NCI-H526 (cell line): ENCODE measurements at regions not wholly inside any gene's neighbourhood (a gene's known extent, or its start where the extent isn't known, plus 50 kb on each side); places are given as distances from the start of the nearest gene placed in this dataset.
"Not testable (repeated sequence)": the region's sequence is repeated elsewhere in the genome, so short reads cannot be mapped to it uniquely, and the experiment has no call there.

Source experiments
- DNase-seq, 2 experiments: peaks; one replicate each; lab custom pipeline; 2025; lab: John Stamatoyannopoulos, UW

DNA sequence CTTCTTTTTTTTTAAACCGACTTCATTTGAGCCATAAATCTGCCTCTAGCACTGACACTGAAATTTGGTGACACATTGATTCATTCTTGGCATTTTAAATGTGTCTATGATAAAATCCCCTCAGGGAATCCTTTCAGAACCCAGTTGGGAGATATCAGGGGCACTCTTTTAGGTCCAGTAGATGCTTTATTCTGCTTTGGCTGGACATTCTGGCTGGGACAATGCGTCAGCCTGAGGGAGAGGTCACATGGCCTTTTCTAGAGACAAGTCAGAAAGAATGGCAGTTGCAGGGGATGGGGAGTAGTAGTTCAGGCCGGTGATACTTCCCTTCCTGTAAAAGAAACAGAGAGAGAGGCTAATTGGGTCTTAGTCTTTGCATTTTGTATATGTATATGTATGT is 63.1 kb downstream of the TRIM43 start:
- DNase-seq, result not testable (repeated sequence)

DNA sequence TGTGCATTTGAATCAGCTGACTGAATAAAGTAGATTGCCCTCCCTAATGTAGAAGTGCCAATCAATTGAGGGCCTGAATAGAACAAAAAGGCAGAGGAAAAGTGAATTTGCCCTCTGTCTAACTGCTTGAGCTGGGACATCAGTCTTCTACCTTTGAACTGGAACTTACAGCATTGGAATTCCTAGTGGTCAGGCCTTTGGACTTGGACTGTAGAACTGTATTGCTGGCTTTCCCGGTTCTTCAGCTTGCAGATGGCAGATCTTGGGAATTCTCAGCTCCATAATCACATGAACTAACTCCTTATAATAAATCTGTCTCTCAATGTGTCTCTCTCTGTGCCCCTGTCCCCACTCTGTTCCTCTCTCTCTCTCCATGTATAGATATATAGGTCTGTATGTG is 64.8 kb downstream of the TRIM43 start:
- DNase-seq, result not testable (repeated sequence)

GRCh38 chr2:95657937-95658336 is 66.1 kb downstream of the TRIM43 start:
- DNase-seq, result not testable (repeated sequence)

DNA sequence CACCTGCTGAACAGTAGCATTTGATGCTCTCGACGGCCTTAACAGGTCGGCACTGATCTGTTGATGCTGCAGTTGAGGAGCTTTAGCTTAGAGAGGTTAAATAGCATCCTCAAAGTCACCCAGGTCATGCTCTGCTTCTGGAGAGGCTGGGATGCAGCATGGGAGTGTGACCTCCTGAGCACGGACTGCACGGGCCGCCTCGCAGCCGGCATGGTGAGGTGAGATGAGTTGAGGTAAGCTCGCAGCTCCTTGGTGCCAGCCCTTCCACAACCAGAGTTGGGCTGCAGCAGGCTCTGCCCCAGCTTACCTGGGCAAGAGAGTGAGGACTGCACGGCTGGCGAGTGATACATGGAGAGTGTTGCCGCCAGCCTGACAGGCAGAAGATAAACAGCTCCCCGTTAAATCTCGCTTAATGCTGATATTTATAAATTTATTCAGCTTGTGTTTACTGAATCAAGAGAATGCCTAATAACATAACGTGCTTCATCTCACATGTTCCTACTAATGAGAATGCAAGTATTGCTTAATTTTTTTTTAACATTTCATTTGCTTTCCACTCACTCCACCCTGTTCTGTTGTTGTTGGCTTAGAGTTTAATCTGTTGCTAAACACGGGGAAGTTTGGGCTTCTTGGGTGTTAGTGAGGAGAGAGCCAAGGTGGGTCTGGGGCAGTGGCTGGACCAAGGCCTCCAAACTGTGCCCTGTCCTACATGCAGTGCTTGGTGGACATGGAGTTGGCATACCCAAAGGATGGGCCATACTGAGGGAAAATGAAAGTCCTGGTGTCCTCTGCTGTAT is 69.2 kb downstream of the TRIM43 start:
- not testable (repeated sequence) for DNase-seq

GRCh38 chr2:95663471-95664441 is 72.0 kb downstream of the TRIM43 start:
- not testable (repeated sequence) for DNase-seq

DNA sequence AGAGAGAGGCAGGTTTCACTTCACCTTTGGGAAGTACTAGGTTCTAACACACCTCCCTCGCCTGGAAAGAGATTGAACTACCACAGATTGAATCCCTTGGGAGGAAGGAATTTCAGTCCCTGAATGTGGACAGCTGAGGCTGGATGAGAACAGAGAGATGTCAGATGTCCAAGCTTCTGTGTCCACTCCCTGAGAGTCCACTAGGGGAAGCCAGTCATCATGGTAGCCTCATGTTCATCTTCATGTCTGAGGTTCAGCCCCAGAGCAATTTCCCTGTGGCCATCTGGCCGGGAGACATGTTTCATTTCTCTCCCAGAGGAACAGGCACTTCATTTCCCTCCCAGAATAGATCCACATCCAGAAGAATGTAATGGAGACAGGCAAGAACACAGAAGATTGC is 74.8 kb downstream of the TRIM43 start:
- not testable (repeated sequence) for DNase-seq

DNA sequence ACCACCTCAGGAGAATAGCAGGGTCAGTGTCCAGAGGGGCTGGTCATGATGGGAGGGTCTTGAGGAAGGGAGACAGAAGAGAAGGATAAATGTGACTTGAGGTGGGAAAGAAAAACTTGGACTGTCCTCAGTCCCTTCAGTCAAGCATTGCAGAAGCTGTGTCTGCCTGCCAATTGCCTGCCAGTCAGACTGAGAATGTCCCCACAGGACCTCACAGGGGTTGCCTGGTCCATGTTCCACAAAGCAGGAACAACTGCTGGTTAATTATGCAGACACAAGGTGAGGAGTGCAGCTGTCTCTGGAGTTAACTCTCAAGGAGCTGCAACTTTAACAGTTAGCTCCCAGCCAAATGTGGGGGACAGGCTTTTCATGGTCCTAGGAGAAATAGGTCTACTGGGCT is 75.7 kb downstream of the TRIM43 start:
- DNase-seq, result no peak

DNA sequence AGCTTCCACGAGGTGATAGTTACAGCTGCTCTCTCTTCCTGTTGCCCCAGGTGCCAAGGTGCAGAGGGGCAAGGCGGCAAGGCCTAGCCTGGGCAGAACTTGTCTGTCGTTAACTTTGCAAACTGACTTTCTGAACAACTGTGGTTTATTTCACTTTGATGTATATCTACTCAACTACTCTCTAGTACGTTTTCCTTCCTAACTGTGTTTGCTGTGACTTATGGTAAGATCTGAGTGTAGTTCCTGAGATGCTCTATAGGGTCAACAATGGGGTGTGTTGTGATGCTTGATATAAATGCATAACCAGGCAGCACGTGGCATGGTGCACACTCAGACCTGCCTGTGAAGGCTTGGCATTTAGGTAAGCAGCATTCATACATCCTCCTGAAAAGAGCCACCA is 77.1 kb downstream of the TRIM43 start:
- DNase-seq, result not testable (repeated sequence)

- DNase-seq, result no peak
Observed at GRCh38 chr2:95669441-95669991, 77.7 kb downstream of the TRIM43 start.

- DNase-seq, result no peak
Observed at GRCh38 chr2:95670167-95670566, 78.4 kb downstream of the TRIM43 start.

DNA sequence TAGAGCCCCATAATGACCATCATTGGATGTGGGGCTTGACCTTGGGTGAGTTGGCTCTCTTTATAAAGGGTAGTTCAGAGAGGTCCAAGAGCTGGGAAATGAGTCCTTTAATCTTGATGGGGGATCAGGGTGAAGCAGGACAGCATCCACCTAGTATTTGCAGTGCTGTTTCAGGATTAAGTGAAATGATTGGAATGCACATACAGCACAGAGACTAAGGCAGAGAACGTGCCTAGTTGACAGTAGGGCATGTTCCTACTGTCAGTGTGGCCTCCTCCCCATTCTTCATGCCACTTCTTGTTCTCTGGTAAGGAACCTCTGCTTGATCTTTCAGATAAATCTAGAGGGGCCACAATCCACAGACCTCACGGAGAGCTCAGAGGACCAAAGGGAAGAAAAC is 78.9 kb downstream of the TRIM43 start:
- no peak for DNase-seq

- DNase-seq, result not testable (repeated sequence)
Observed at GRCh38 chr2:95671171-95671570, 79.4 kb downstream of the TRIM43 start.

DNA sequence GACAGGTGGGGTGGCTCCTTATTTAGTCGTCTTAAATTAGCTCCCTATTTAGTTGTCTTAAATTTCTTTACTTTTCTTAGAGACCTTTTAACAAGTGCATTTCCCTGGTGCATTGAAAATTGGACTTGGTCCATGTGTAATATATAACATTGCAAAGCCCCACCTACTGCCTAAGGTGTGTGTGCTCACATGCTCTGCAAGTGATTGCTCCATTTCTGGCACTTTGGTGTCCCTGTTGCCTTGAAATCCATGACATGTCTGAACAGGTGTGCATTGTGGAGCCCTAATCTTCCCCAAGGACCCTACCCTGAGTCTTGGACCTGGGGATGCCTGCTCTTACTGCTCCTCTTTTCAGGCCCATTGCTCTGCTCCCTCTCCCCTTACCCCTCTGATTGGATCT is 80.2 kb downstream of the TRIM43 start:
- not testable (repeated sequence) for DNase-seq

DNA sequence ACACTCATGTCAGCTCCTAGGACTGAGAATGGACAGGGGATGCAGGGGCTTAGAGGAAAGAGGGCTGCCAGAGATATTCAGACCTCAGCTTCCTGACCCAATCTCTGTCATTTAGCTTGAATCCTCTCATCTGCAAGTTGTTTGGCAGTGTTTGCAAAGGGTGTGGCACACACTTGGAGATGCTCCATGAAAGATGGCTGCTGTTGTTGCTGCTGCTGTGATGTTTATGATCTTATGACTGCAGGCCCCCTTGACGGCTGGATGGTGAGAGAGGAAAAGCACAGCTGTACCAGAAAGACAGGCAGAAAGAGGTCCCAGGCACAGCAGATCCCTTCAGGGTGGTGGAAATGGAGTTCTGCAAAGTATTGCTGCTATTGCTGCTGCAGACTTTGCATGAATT is 80.7 kb downstream of the TRIM43 start:
- DNase-seq, result not testable (repeated sequence)

- no peak for DNase-seq
Observed at GRCh38 chr2:95674186-95674585, 82.4 kb downstream of the TRIM43 start.

DNA sequence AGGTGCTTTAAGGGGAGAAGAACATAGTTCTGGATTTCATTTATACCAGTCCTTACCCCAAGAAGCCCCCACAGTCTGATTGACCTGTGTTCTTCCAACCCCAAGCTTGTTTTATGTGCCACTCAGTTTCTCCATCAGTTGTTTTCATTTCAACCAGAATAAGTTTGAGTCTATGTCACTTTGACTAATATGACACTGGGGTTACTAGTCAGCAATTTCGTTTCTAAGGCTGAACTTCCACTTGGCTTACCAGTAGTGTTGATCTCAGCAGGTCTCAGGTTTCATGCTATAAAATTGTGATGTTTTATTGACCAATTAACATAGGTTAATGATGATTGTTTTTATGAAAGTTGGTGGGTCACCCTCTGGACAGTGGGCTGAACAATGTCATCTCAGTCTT is 84.8 kb downstream of the TRIM43 start:
- DNase-seq, result not testable (repeated sequence)

DNA sequence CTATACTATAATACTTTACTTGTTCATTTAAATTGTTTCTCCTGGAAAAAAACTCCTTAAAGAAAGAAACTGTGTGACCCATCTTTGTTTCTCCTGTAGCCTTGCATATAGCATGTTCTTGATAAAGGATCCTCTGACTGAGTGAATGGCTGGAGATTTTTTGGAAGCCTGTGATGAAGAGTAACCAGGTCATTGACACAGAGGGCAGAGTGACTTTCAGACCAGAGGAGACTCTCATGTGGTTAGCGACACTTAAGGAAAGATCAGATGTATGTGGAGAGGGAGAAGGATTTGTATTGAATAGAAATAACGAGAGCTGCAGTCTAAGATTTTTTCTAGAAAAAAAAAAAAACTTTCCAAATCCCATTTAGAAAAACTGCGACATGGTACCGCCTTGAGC is 85.5 kb downstream of the TRIM43 start:
- DNase-seq, result no peak

DNA sequence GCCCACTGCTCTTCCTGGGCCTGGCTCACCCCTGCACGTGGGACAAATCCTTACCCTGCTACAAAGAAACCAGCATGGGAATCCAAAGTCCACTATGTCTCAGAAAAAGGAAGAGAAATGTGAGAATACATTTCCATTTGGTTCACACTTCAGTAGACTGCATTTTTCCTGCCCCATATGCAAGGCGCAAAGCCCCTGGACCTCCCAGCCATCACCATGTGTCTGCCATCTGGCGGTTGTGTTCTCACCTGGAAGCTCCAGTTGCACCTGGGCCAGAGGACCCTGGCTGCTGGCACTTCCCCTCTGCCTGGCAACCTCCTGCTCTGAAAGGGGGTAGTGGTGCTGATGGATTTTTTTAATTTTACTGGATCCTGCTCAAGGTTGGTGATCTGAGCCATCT is 86.0 kb downstream of the TRIM43 start:
- DNase-seq, result not testable (repeated sequence)

DNA sequence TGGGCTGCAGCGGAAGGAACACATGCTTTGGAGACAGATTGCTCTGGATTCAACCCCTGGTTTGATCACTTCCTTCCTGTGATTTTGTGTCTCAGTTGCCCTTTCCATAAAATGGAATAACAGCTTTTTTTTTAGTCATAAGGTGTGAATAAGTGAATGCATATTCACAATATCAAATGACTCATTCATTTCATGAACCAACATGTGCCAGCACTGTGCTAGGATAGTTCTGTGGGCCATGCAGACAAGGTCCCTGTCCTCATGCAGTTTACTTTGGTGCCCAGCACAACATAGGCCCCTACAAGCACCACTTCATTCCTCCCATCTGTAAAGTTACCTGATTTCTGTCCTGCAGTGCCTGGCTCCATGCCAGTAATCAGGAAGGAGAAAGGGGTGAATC is 89.4 kb downstream of the TRIM43 start:
- DNase-seq, result not testable (repeated sequence)

- DNase-seq, result not testable (repeated sequence)
Observed at GRCh38 chr2:95681589-95682081, 89.8 kb downstream of the TRIM43 start.

- DNase-seq, result not testable (repeated sequence)
Observed at GRCh38 chr2:95682889-95683517, 91.2 kb downstream of the TRIM43 start.

GRCh38 chr2:95685513-95685912 is 93.7 kb downstream of the TRIM43 start:
- DNase-seq, result no peak
